SU-DHL-6 (cell line): ENCODE measurements at regions not wholly inside any gene's neighbourhood (a gene's known extent, or its start where the extent isn't known, plus 50 kb on each side); places are given as distances from the start of the nearest gene placed in this dataset.

Experiments used
- H2AFZ ChIP-seq: fragments of 200-600 bp; sonication (generic); 2 replicates; pipeline ENCODE4 v1.6.1; 2014; ENCODE audit warnings: low read depth, mild to moderate bottlenecking, moderate library complexity, mixed read lengths, antibody characterized with exemption, low read length; ENCODE audit not compliant: severe bottlenecking
- H3F3A ChIP-seq: fragments of 200-600 bp; shearing (Covaris generic); 2 replicates; pipeline ENCODE4 v1.6.0; 2016; ENCODE audit warnings: antibody characterized with exemption, mild to moderate bottlenecking; ENCODE audit not compliant: insufficient read depth
- H3K27ac ChIP-seq: fragments of 200-600 bp; sonication (generic); 2 replicates; pipeline ENCODE4 v1.5.1; 2016; ENCODE audit warnings: low read depth, mild to moderate bottlenecking, low read length, moderate library complexity, mixed read lengths
- H3K27me3 ChIP-seq: fragments of 200-600 bp; sonication (generic), shearing (Covaris generic); 2 replicates; pipeline ENCODE4 v1.6.0; 2014; ENCODE audit warnings: mild to moderate bottlenecking, low read length
- H3K36me3 ChIP-seq: fragments of 200-600 bp; sonication (generic); 2 replicates; pipeline ENCODE4 v1.6.1; 2014; ENCODE audit warnings: mild to moderate bottlenecking, low read length, mixed read lengths
- H3K4me2 ChIP-seq: fragments of 300-600, 200-600 bp; shearing (Covaris generic), sonication (generic); 2 replicates; pipeline ENCODE4 v1.6.0; 2014; ENCODE audit warnings: low read length, low read depth, mild to moderate bottlenecking; ENCODE audit not compliant: poor library complexity, severe bottlenecking
- H3K4me3 ChIP-seq: fragments of 200-600 bp; sonication (generic); 2 replicates; pipeline ENCODE4 v1.5.1; 2014; ENCODE audit warnings: antibody characterized with exemption, low read length, mild to moderate bottlenecking, mixed read lengths; ENCODE audit not compliant: insufficient read depth, poor library complexity, severe bottlenecking
- H3K79me2 ChIP-seq: fragments of 200-600 bp; sonication (generic); 2 replicates; pipeline ENCODE4 v1.6.1; 2014; ENCODE audit warnings: mild to moderate bottlenecking, low read length, moderate library complexity; ENCODE audit not compliant: insufficient read depth
- H3K9ac ChIP-seq: fragments of 200-600 bp; sonication (generic); 2 replicates; pipeline ENCODE4 v1.7.0; 2014; ENCODE audit warnings: mild to moderate bottlenecking, low read length
- H3K9me2 ChIP-seq: fragments of 200-600 bp; sonication (generic); replicated peaks from 2 replicates; pipeline ENCODE4 v1.6.1; 2014; ENCODE audit warnings: low read length; ENCODE audit not compliant: insufficient read depth
- H3K9me3 ChIP-seq: fragments of 200-600 bp; sonication (generic); 2 replicates; pipeline ENCODE4 v1.6.1; 2014; ENCODE audit warnings: low read length, mixed read lengths; ENCODE audit not compliant: insufficient read depth
- H4K20me1 ChIP-seq: fragments of 200-600 bp; sonication (generic); 2 replicates; pipeline ENCODE4 v1.6.1; 2014; ENCODE audit warnings: low read depth, mild to moderate bottlenecking, antibody characterized with exemption, low read length, moderate library complexity, mixed read lengths
- EZH2phosphoT487 ChIP-seq: fragments of 200-600 bp; sonication (generic), shearing (Covaris generic); conservative IDR thresholded peaks from 2 replicates; pipeline ENCODE4 v1.6.1; 2018; ENCODE audit warnings: mild to moderate bottlenecking, antibody characterized with exemption, low read length, moderate library complexity, mixed read lengths
- TF ChIP-seq, protein P1 (sequence below): fragments of 200-600 bp; sonication (generic); IDR thresholded peaks from one replicate; pipeline ENCODE4 v1.5.1; 2017; ENCODE audit warnings: antibody characterized with exemption, mild to moderate bottlenecking, low read length, moderate library complexity; ENCODE audit not compliant: insufficient read depth, poor library complexity, severe bottlenecking

DNA sequence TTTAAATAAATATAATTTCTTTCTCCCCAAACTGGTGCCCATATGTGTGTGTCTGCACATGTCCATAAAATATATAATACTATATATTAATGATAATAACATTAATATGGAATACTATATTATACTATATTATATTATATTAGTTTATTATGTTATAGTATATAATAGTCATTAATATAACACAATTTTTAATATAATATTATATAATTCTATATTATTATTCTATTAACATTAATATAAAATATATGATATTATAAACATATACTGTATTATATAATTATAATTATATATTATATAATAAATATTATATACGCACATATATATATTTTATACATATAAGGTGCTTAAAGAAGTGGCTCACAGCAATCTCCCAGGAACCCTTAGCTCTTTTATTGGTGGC lies 513.0 kb upstream of the CDH11 start:
- Histone ChIP-seq H3K79me2 (no peaks in the 10 kb centered on the region), H3K9me3 (no peaks in the 10 kb centered on the region), H3K4me3 (no peak overlapping the region), H3K36me3 (no peaks in the 10 kb centered on the region), H3K27me3 (no peaks in the 10 kb centered on the region), H3K9ac (no peak overlapping the region), H2AFZ (no peak overlapping the region), H3K27ac (no peak overlapping the region), H3K9me2 (no peaks in the 10 kb centered on the region), H3K4me2 (no peak overlapping the region), H3F3A (no peaks in the 10 kb centered on the region), H4K20me1 (no peaks in the 10 kb centered on the region)
- TF ChIP-seq, protein P1, sequence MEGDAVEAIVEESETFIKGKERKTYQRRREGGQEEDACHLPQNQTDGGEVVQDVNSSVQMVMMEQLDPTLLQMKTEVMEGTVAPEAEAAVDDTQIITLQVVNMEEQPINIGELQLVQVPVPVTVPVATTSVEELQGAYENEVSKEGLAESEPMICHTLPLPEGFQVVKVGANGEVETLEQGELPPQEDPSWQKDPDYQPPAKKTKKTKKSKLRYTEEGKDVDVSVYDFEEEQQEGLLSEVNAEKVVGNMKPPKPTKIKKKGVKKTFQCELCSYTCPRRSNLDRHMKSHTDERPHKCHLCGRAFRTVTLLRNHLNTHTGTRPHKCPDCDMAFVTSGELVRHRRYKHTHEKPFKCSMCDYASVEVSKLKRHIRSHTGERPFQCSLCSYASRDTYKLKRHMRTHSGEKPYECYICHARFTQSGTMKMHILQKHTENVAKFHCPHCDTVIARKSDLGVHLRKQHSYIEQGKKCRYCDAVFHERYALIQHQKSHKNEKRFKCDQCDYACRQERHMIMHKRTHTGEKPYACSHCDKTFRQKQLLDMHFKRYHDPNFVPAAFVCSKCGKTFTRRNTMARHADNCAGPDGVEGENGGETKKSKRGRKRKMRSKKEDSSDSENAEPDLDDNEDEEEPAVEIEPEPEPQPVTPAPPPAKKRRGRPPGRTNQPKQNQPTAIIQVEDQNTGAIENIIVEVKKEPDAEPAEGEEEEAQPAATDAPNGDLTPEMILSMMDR: no peak
- no peak for TF ChIP-seq EZH2phosphoT487

DNA sequence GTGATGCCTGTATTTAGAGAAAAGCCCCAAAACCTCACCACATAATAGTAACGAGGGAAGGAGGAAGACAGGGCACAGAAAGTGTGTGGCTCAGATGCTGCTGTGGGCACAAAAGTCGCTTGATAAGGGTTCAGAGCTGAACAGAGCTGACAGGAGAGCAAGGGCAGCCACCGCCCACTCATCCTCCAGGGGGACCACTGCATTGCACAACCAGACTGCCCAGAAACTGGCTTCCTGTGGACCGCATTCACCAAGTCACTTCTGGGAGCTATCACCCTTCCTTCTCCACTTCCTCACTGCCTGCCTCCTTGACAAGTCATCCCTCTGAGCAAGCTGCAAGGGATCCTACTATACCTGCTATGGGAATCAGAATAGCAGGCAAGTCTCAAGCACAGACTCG lies 512.4 kb upstream of the CDH11 start:
- no peaks in the 10 kb centered on the region for H3K36me3 ChIP-seq
- H4K20me1 ChIP-seq: no peaks in the 10 kb centered on the region
- H3K27ac ChIP-seq: no peak overlapping the region
- no peaks in the 10 kb centered on the region for H3K9me2 ChIP-seq
- no peaks in the 10 kb centered on the region for H3K27me3 ChIP-seq
- H3K79me2 ChIP-seq: no peaks in the 10 kb centered on the region
- H3F3A ChIP-seq: no peaks in the 10 kb centered on the region
- H3K9me3 ChIP-seq: no peaks in the 10 kb centered on the region
- H3K4me2 ChIP-seq: no peak overlapping the region
- H3K4me3 ChIP-seq: no peak overlapping the region
- no peak overlapping the region for H2AFZ ChIP-seq
- no peak overlapping the region for H3K9ac ChIP-seq
- TF ChIP-seq, protein P1: no peak

DNA sequence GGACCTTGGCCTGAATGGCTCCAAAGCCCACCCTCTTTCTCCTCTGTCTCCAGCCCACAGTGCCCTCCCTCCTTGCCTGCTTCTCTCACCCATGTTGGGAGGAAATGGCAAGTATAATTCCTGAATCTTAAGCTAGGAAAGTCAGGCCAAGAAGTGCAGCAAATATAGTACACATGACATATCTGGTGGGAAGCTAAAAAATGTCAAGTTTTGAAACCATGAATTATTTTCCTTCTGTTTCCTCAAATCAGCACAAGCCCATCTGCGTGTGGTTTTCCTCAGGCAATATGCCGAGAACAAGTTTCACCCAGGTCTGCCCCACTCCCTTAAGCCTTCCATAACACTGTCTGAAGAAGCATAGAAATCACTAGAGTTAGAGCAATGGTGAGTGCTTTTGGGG lies 502.8 kb upstream of the CDH11 start:
- H3K79me2 ChIP-seq: no peaks in the 10 kb centered on the region
- H3K9me2 ChIP-seq: no peaks in the 10 kb centered on the region
- H3K27ac ChIP-seq: no peak overlapping the region
- H3K9me3 ChIP-seq: no peaks in the 10 kb centered on the region
- H3K9ac ChIP-seq: no peak overlapping the region
- H3F3A ChIP-seq: no peaks in the 10 kb centered on the region
- H3K4me2 ChIP-seq: no peak overlapping the region
- H3K36me3 ChIP-seq: no peaks in the 10 kb centered on the region
- TF ChIP-seq, protein P1: no peak
- TF ChIP-seq EZH2phosphoT487: no peak
- no peaks in the 10 kb centered on the region for H4K20me1 ChIP-seq
- no peaks in the 10 kb centered on the region for H3K27me3 ChIP-seq
- H3K4me3 ChIP-seq: no peak overlapping the region
- no peak overlapping the region for H2AFZ ChIP-seq

DNA sequence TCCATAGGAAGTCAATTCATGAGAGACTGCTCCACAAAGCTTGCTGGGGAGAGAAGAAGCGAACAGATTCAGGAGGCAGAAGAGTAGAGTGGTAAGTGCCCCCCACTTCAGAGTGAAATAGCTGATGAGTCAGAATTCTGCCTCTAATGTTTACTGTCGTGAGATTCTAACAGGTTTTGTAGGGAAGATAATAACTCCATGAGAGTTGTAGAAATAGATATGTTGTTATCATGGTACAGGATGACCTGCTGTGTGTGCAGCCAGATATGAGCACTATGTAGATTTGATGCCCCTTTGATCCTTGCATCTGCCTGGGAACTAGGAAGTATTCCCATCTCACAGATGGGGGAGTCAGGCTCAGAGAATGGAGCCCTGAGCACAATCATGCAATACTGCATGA lies 502.4 kb upstream of the CDH11 start:
- no peaks in the 10 kb centered on the region for H3K36me3 ChIP-seq
- H3K9me2 ChIP-seq: no peaks in the 10 kb centered on the region
- no peaks in the 10 kb centered on the region for H3K9me3 ChIP-seq
- no peak for TF ChIP-seq EZH2phosphoT487
- TF ChIP-seq, protein P1: no peak
- H3K27me3 ChIP-seq: no peaks in the 10 kb centered on the region
- H3F3A ChIP-seq: no peaks in the 10 kb centered on the region
- H3K4me2 ChIP-seq: no peak overlapping the region
- H3K4me3 ChIP-seq: no peak overlapping the region
- no peak overlapping the region for H3K9ac ChIP-seq
- no peaks in the 10 kb centered on the region for H3K79me2 ChIP-seq
- no peak overlapping the region for H2AFZ ChIP-seq
- no peak overlapping the region for H3K27ac ChIP-seq
- H4K20me1 ChIP-seq: no peaks in the 10 kb centered on the region
